ENCODE measurements at regions not wholly inside any gene's neighbourhood (a gene's known extent, or its start where the extent isn't known, plus 50 kb on each side); places are given as distances from the start of the nearest gene placed in this dataset.

GRCh38 chr7:69435711-69436110, 162.6 kb upstream of the AUTS2 start:
- no peak overlapping the region for H3K4me3 ChIP-seq (ENCODE audit: low read depth, low read length)
- no peak for DNase-seq
- no peak overlapping the region for H3K27ac ChIP-seq
- in situ Hi-C loops (cut with HindIII; ENCODE audit: low pct_ligation_motif_present, low sequenced_read_pairs) = no loop called here
- H3K36me3 ChIP-seq (replicated peaks) = no peaks in the 10 kb centered on the region
- H3K27me3 ChIP-seq (replicated peaks) = no peaks in the 10 kb centered on the region
- TF ChIP-seq CTCF (IDR thresholded peaks at IDR 0.05; ENCODE audit: low read depth, low read length, missing control alignments) = no peak

DNA sequence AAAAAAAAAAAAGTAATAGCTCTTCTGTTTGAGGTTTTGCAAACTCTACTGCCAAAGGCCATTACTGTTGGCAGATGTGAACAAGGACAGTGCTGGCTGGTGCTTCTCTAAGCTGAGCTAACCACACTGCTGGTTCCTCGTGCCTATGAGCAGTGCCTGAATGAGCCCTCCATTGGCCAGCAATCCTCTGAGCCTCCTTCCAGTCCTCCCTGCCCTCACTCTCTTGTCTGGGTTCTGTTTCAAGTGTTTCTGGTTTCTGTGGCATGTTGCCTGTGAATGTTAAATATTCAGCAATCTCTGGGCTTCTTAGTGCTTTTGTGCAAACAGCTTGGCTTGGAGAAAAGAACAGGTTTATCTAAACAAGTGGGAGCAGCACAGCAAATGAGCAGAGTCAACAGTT, 161.3 kb upstream of the AUTS2 start:
- TF ChIP-seq CTCF (IDR thresholded peaks at IDR 0.05; ENCODE audit: low read depth, low read length, missing control alignments) = no peak

GRCh38 chr7:69438584-69439412, 159.5 kb upstream of the AUTS2 start:
- Histone ChIP-seq H3K4me3 (ENCODE audit: low read depth, low read length) (no peak overlapping the region), H3K27me3 (replicated peaks) (no peaks in the 10 kb centered on the region), H3K36me3 (replicated peaks) (no peaks in the 10 kb centered on the region), H3K27ac (no peak overlapping the region)
- DNase-seq = no peak
- no peak for TF ChIP-seq CTCF (IDR thresholded peaks at IDR 0.05; ENCODE audit: low read depth, low read length, missing control alignments)
- in situ Hi-C loops (cut with HindIII; ENCODE audit: low pct_ligation_motif_present, low sequenced_read_pairs) = no loop called here

More for the DNA sequence above, 161.3 kb upstream of the AUTS2 start:
- in situ Hi-C loops (cut with HindIII; ENCODE audit: low pct_ligation_motif_present, low sequenced_read_pairs) = no loop called here
- DNase-seq = no peak
- no peaks in the 10 kb centered on the region for H3K27me3 ChIP-seq (replicated peaks)
- no peak overlapping the region for H3K27ac ChIP-seq
- H3K4me3 ChIP-seq (ENCODE audit: low read depth, low read length) = no peak overlapping the region
- no peaks in the 10 kb centered on the region for H3K36me3 ChIP-seq (replicated peaks)

- no peak for TF ChIP-seq CTCF (IDR thresholded peaks at IDR 0.05; ENCODE audit: low read depth, low read length, missing control alignments)
- no peaks in the 10 kb centered on the region for H3K27me3 ChIP-seq (replicated peaks)
- H3K4me3 ChIP-seq (ENCODE audit: low read depth, low read length) = no peak overlapping the region
- in situ Hi-C loops (cut with HindIII; ENCODE audit: low pct_ligation_motif_present, low sequenced_read_pairs) = no loop called here
- H3K36me3 ChIP-seq (replicated peaks) = no peaks in the 10 kb centered on the region
- DNase-seq = no peak
- no peak overlapping the region for H3K27ac ChIP-seq
Observed at GRCh38 chr7:69439636-69440325, 158.5 kb upstream of the AUTS2 start.

DNA sequence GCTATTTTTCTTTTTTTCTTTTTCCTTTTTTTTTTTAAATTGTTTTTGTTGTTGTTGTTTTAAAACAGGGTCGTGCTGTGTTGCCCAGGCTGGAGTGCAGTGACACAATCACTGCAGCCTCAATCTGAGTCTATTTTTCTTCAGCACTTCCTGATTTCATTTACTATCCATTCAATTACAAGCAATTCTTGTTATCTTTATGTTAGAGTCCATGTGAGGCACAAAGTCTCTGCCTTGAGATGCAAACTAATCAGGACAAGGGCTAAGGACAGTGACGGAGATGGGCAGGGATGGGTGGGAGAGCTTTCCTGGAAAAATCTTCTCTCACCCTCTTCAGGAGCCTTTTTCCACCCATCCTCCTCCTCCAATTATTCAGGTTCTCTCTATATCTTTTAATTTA, 157.3 kb upstream of the AUTS2 start:
- Histone ChIP-seq H3K36me3 (replicated peaks) (no peaks in the 10 kb centered on the region), H3K4me3 (ENCODE audit: low read depth, low read length) (no peak overlapping the region), H3K27ac (no peak overlapping the region), H3K27me3 (replicated peaks) (no peaks in the 10 kb centered on the region)
- DNase-seq = no peak
- in situ Hi-C loops (cut with HindIII; ENCODE audit: low pct_ligation_motif_present, low sequenced_read_pairs) = no loop called here
- no peak for TF ChIP-seq CTCF (IDR thresholded peaks at IDR 0.05; ENCODE audit: low read depth, low read length, missing control alignments)
